HCT116 (cell line): ENCODE measurements at regions not wholly inside any gene's neighbourhood (a gene's known extent, or its start where the extent isn't known, plus 50 kb on each side); places are given as distances from the start of the nearest gene placed in this dataset.

ENCODE experiments used
- ATAC-seq: fragments of 200-7000 bp; cut with Tn5 transposase; 2 replicates; pipeline ENCODE4 v1.9.1; 2020; ENCODE audit warnings: mild to moderate bottlenecking, moderate library complexity
- BruUV-seq: library from RNA; stranded (reverse); fragments of 400-500 nt; replicated peaks from 2 replicates; lab custom pipeline; 2021; lab: Mats Ljungman, UMichigan
- CTCF ChIA-PET: fragments of 300-600 bp; sonication (Branson Sonifier 250); formaldehyde crosslinking; loops from one replicate; lab custom pipeline; 2021; ENCODE audit warnings: antibody characterized with exemption; lab: Charles Lee
- POLR2A ChIA-PET: fragments of 300-600, 350-600 bp; sonication (Branson Sonifier 250); formaldehyde crosslinking; loops from one replicate; lab custom pipeline; 2021; ENCODE audit warnings: antibody characterized with exemption; lab: Charles Lee
- RAD21 ChIA-PET, 2 experiments: fragments of 300-600 bp; sonication (Branson Sonifier 250); formaldehyde crosslinking; loops; one replicate each; lab custom pipeline; 2023; ENCODE audit warnings: low total read pairs in 2 of 2; ENCODE audit not compliant: uncharacterized antibody in 2 of 2, unreplicated experiment in 2 of 2, low non-redundant PET in 1 of 2; lab: Charles Lee
- DNase-seq: peaks from one replicate; pipeline ENCODE4 v3.0.0-alpha.2; 2010; ENCODE audit warnings: low read depth, low spot score
- H2AFZ ChIP-seq: fragments of 200-600 bp; shearing (Covaris generic), sonication (generic); 2 replicates; pipeline ENCODE4 v1.6.1; 2017; ENCODE audit warnings: low read depth, mixed run types, mixed read lengths, antibody characterized with exemption, low read length; ENCODE audit not compliant: poor library complexity, severe bottlenecking
- H3K27ac ChIP-seq: 2 replicates; pipeline ENCODE4 v1.5.1; 2012; ENCODE audit warnings: low read depth, low read length
- H3K27me3 ChIP-seq: fragments of 200-600 bp; sonication (generic); 2 replicates; pipeline ENCODE4 v1.6.1; 2016; ENCODE audit warnings: mixed run types, low read length, mixed read lengths; ENCODE audit not compliant: insufficient read depth
- H3K36me3 ChIP-seq, 2 experiments: fragments of 200-500 bp in 1 of 2; fragments of 200-600 bp in 1 of 2; sonication (Bioruptor generic) in 1 of 2; sonication (generic) in 1 of 2; 2 replicates each; pipeline versions ENCODE4 v1.5.1 to v1.6.1; 2014 to 2016; ENCODE audit warnings: low read length in 2 of 2, inconsistent platforms in 1 of 2, mixed read lengths in 1 of 2, mixed run types in 1 of 2; ENCODE audit not compliant: insufficient read depth in 2 of 2, control insufficient read depth in 1 of 2
- H3K4me1 ChIP-seq, 2 experiments: fragments of 200-600 bp in 1 of 2; sonication (generic) in 1 of 2; 2 replicates each; pipeline versions ENCODE4 v1.5.1 to v1.6.1; 2012 to 2017; ENCODE audit warnings: low read length in 2 of 2, inconsistent platforms in 1 of 2, mild to moderate bottlenecking in 1 of 2, mixed read lengths in 1 of 2, mixed run types in 1 of 2, moderate library complexity in 1 of 2; ENCODE audit not compliant: insufficient read depth in 2 of 2, control insufficient read depth in 1 of 2
- H3K4me2 ChIP-seq: fragments of 200-600 bp; sonication (generic); 2 replicates; pipeline ENCODE4 v1.6.1; 2017; ENCODE audit warnings: mixed run types, low read length, mixed read lengths
- H3K4me3 ChIP-seq, 2 experiments: fragments of 200-600 bp in 1 of 2; sonication (generic) in 1 of 2; replicated peaks in 1 of 2; 2 replicates each; pipeline ENCODE4 v1.5.1; 2011 to 2016; ENCODE audit warnings: low read length in 2 of 2, control low read depth in 1 of 2, low read depth in 1 of 2, mild to moderate bottlenecking in 1 of 2, mixed read lengths in 1 of 2, mixed run types in 1 of 2
- H3K79me2 ChIP-seq: fragments of 200-600 bp; sonication (generic); 2 replicates; pipeline ENCODE4 v1.6.1; 2017; ENCODE audit warnings: mild to moderate bottlenecking, mixed run types, low read length, moderate library complexity, mixed read lengths; ENCODE audit not compliant: insufficient read depth
- H3K9ac ChIP-seq: fragments of 200-600 bp; sonication (generic); 2 replicates; pipeline ENCODE4 v1.6.1; 2016; ENCODE audit warnings: low read length, mixed read lengths
- H3K9me2 ChIP-seq: fragments of 200-600 bp; sonication (generic), shearing (Covaris generic); 2 replicates; pipeline ENCODE4 v1.6.1; 2017; ENCODE audit warnings: mixed run types, mild to moderate bottlenecking, moderate library complexity; ENCODE audit not compliant: insufficient read depth
- H3K9me3 ChIP-seq, 2 experiments: fragments of 200-500 bp in 1 of 2; fragments of 200-600 bp in 1 of 2; sonication (Bioruptor generic) in 1 of 2; sonication (generic) in 1 of 2; 2 replicates each; pipeline ENCODE4 v1.6.1; 2014 to 2017; ENCODE audit warnings: low read length in 2 of 2, mixed read lengths in 2 of 2, inconsistent platforms in 1 of 2, low read depth in 1 of 2, mild to moderate bottlenecking in 1 of 2, mixed run types in 1 of 2, moderate library complexity in 1 of 2; ENCODE audit not compliant: control insufficient read depth in 1 of 2, insufficient read depth in 1 of 2
- H4K20me1 ChIP-seq: fragments of 200-600 bp; sonication (generic), shearing (Covaris generic); 2 replicates; pipeline ENCODE4 v1.6.1; 2017; ENCODE audit warnings: mixed run types, mild to moderate bottlenecking, moderate library complexity; ENCODE audit not compliant: insufficient read depth
- CBX3 ChIP-seq: IDR thresholded peaks from 2 replicates; pipeline ENCODE4 v1.6.1; 2012; ENCODE audit warnings: low read depth
- ELF1 ChIP-seq: IDR thresholded peaks from 2 replicates; pipeline ENCODE4 v1.6.1; 2012; ENCODE audit warnings: low read depth, borderline replicate concordance
- RAD21 ChIP-seq: IDR thresholded peaks from 2 replicates; pipeline ENCODE4 v1.6.1; 2012; ENCODE audit warnings: low read depth, mild to moderate bottlenecking
- SP1 ChIP-seq: IDR thresholded peaks from 2 replicates; pipeline ENCODE4 v1.6.1; 2012; ENCODE audit warnings: low read depth
- SRF ChIP-seq: IDR thresholded peaks from 2 replicates; pipeline ENCODE4 v1.6.1; 2012; ENCODE audit warnings: low read depth
- TCF7L2 ChIP-seq: IDR thresholded peaks from 2 replicates; pipeline ENCODE4 v1.7.0; 2011; ENCODE audit warnings: borderline replicate concordance, inconsistent platforms; ENCODE audit not compliant: insufficient read depth, insufficient read length; ENCODE audit errors: extremely low read depth
- intact Hi-C: fragments of 100-400 bp; cut with micrococcal nuclease; formaldehyde crosslinking; loops from 2 replicates; pipeline ENCODE4 v1.10.0; 2022
- TF ChIP-seq, protein P1 (sequence below): IDR thresholded peaks from 2 replicates; pipeline ENCODE4 v1.6.1; 2012; ENCODE audit warnings: low read depth

DNA sequence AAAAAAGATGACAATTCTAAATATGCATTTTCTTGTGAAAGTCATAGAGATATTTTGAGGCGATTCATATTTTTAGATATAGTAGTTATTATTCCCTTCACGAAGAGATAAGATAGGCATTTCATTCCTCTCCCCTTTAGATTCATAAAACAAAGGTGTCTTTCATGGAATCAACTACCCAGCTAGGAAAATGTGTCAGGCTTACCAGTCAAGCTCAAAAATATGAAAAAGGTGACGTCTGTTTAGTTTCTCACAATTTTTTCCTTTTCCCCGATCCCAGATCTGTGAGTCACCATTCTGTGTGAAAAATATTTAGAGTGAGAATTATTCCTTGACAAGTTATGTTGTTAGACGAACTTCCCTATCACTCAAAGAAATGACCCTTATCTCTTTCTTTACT, 95.4 kb upstream of the FN1 start:
- Histone ChIP-seq H3K4me2 (no peak overlapping the region), H3K79me2 (no peaks in the 10 kb centered on the region), H3K36me3 (no peaks in the 10 kb centered on the region), H3K27me3 (no peaks in the 10 kb centered on the region), H3K4me1 (peaks cover 0 to 7% of the 10 kb centered on the region in 2 experiments; a peak in 2 of 4 replicates)
- POLR2A ChIA-PET, result no interaction called here
- no peak for DNase-seq
- no peak for TF ChIP-seq CBX3
- TF ChIP-seq ELF1, result no peak
- no peak for TF ChIP-seq SP1
- TF ChIP-seq, protein P1, sequence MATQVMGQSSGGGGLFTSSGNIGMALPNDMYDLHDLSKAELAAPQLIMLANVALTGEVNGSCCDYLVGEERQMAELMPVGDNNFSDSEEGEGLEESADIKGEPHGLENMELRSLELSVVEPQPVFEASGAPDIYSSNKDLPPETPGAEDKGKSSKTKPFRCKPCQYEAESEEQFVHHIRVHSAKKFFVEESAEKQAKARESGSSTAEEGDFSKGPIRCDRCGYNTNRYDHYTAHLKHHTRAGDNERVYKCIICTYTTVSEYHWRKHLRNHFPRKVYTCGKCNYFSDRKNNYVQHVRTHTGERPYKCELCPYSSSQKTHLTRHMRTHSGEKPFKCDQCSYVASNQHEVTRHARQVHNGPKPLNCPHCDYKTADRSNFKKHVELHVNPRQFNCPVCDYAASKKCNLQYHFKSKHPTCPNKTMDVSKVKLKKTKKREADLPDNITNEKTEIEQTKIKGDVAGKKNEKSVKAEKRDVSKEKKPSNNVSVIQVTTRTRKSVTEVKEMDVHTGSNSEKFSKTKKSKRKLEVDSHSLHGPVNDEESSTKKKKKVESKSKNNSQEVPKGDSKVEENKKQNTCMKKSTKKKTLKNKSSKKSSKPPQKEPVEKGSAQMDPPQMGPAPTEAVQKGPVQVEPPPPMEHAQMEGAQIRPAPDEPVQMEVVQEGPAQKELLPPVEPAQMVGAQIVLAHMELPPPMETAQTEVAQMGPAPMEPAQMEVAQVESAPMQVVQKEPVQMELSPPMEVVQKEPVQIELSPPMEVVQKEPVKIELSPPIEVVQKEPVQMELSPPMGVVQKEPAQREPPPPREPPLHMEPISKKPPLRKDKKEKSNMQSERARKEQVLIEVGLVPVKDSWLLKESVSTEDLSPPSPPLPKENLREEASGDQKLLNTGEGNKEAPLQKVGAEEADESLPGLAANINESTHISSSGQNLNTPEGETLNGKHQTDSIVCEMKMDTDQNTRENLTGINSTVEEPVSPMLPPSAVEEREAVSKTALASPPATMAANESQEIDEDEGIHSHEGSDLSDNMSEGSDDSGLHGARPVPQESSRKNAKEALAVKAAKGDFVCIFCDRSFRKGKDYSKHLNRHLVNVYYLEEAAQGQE, result no peak
- TF ChIP-seq TCF7L2, result no peak
- TF ChIP-seq SRF, result no peak
- TF ChIP-seq RAD21, result no peak
- TF ChIP-seq, all 23 proteins: peak for 0
- ChIA-PET CTCF (no interaction called here), RAD21 (no interaction called here)
- intact Hi-C loops, result loop anchor here (10.0 kb wide), 1 partner anchor 294 kb away; no protein-coding TSS in a partner anchor
- Histone ChIP-seq H2AFZ (no peak overlapping the region), H3K27ac (no peak overlapping the region), H3K9me3 (no peaks in the 10 kb centered on the region), H3K9me2 (no peaks in the 10 kb centered on the region), H3K9ac (no peak overlapping the region), H3K4me3 (no peak overlapping the region), H4K20me1 (no peaks in the 10 kb centered on the region)
- no TSS peak for BruUV-seq
- no peak for ATAC-seq
